ENCODE measurements at regions not wholly inside any gene's neighbourhood (a gene's known extent, or its start where the extent isn't known, plus 50 kb on each side); places are given as distances from the start of the nearest gene placed in this dataset.

DNA sequence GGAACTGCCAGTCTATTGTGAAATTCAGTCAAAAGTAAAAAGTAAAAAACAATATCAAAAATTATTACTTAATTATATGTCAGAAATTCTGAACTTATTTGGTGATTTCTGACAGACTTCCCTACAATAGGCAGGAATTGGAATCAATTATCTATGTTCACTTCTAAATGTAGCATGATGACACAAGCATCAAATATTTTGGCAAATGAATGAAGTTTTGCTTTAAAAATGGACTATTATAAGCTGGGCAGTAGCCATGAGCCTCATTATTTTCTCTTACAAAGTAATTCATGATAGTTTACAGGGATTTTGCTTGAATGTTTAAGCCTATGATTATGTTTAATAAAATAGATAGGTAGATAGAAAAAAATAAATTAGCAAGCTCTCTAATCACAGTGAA, 582.6 kb downstream of the SLITRK6 start:
- H3K9me3 ChIP-seq (ENCODE audit: control insufficient read depth, low read length), result no peaks in the 10 kb centered on the region
- no peak overlapping the region for H3K4me3 ChIP-seq (ENCODE audit: insufficient read depth, low read depth, low read length, poor library complexity, severe bottlenecking)
- no peaks in the 10 kb centered on the region for H3K36me3 ChIP-seq (ENCODE audit: control insufficient read depth, insufficient read depth, low read length)
- no peak overlapping the region for H3K27ac ChIP-seq (ENCODE audit: insufficient read depth, low read length, poor library complexity, severe bottlenecking)
- DNase-seq, result no peak
- H3K27me3 ChIP-seq (replicated peaks; ENCODE audit: control insufficient read depth, insufficient read depth, low read length, poor library complexity, severe bottlenecking), result no peaks in the 10 kb centered on the region
- H3K4me1 ChIP-seq (ENCODE audit: control insufficient read depth, insufficient read depth, low read length, poor library complexity, severe bottlenecking), result no peaks in the 10 kb centered on the region

DNA sequence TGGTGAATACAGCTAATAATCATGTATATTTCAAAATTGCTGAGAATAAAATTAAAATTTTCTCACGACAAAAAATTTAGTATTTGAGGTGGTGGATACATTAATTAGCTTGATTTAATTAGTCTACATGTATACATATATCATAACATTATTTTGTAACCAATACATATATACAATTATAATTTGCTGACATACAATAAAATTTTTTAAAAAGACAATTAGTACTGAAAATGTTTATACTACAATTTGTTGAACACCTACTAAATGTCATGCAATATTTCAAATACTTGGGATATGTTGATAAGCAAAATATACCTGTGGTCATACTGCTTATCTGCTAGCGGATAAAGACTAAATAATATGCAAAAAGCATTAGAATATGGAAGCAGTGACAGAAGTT, 586.5 kb downstream of the SLITRK6 start:
- Histone ChIP-seq H3K36me3 (ENCODE audit: control insufficient read depth, insufficient read depth, low read length) (no peaks in the 10 kb centered on the region), H3K4me1 (ENCODE audit: control insufficient read depth, insufficient read depth, low read length, poor library complexity, severe bottlenecking) (no peaks in the 10 kb centered on the region), H3K4me3 (ENCODE audit: insufficient read depth, low read depth, low read length, poor library complexity, severe bottlenecking) (no peak overlapping the region), H3K9me3 (ENCODE audit: control insufficient read depth, low read length) (no peaks in the 10 kb centered on the region), H3K27ac (ENCODE audit: insufficient read depth, low read length, poor library complexity, severe bottlenecking) (no peak overlapping the region), H3K27me3 (replicated peaks; ENCODE audit: control insufficient read depth, insufficient read depth, low read length, poor library complexity, severe bottlenecking) (no peaks in the 10 kb centered on the region)
- no peak for DNase-seq

DNA sequence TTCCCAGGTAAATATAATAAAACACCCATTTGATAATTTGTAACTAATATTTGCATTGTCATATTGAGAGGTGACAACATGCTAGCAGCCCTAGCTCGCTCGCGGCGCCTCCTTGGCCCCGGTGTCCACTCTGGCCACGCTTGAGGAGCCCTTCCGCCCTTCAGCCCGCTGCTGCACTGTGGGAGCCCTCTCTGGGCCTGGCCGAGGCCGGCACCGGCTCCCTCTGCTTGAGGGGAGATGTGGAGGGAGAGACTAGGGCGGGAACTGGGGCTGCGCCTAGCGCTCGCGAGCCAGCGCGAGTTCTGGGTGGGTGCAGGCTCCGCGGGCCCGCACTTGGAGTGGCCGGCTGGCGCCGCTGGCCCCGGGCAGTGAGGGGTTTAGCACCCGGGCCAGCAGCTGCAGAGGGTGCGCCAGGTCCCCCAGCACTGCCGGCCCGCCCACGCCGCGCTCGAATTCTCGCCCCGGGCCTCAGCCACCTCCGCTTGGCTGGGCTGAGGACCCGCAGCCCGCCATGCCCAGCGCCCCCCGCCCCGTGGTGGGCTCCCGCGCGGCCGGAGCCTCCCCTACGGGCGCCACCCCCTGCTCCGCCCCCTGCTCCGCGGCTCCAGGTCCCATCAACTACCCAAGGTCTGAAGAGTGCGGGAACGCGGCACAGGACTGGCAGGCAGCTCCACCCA, 594.4 kb downstream of the SLITRK6 start:
- no peaks in the 10 kb centered on the region for H3K36me3 ChIP-seq (ENCODE audit: control insufficient read depth, insufficient read depth, low read length)
- H3K27ac ChIP-seq (ENCODE audit: insufficient read depth, low read length, poor library complexity, severe bottlenecking), result no peak overlapping the region
- peaks cover 3% of the 10 kb centered on the region for H3K9me3 ChIP-seq (ENCODE audit: control insufficient read depth, low read length)
- H3K27me3 ChIP-seq (replicated peaks; ENCODE audit: control insufficient read depth, insufficient read depth, low read length, poor library complexity, severe bottlenecking), result no peaks in the 10 kb centered on the region
- no peak overlapping the region for H3K4me3 ChIP-seq (ENCODE audit: insufficient read depth, low read depth, low read length, poor library complexity, severe bottlenecking)
- DNase-seq, result no peak
- H3K4me1 ChIP-seq (ENCODE audit: control insufficient read depth, insufficient read depth, low read length, poor library complexity, severe bottlenecking), result no peaks in the 10 kb centered on the region

DNA sequence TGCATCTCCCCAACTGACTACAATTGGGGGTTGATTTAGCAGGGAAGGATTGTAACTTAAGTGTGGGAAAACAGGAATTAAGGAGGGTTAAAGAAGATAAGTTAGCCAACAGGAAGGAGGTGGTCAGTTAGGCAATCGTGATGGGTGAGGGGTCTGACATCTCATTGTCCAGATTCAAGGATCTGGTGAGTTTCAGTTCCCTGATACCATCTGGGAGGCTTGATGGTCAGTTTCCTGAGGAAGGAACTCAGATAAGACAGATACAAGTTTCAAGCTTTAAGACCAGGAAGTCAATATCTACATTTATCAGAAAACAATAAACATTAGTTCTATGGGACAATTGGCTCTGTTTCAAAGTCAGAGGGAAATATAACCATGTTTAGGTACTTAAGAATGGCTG, 601.8 kb downstream of the SLITRK6 start:
- Histone ChIP-seq H3K27ac (ENCODE audit: insufficient read depth, low read length, poor library complexity, severe bottlenecking) (no peak overlapping the region), H3K4me1 (ENCODE audit: control insufficient read depth, insufficient read depth, low read length, poor library complexity, severe bottlenecking) (no peaks in the 10 kb centered on the region), H3K36me3 (ENCODE audit: control insufficient read depth, insufficient read depth, low read length) (no peaks in the 10 kb centered on the region), H3K27me3 (replicated peaks; ENCODE audit: control insufficient read depth, insufficient read depth, low read length, poor library complexity, severe bottlenecking) (no peaks in the 10 kb centered on the region), H3K9me3 (ENCODE audit: control insufficient read depth, low read length) (no peaks in the 10 kb centered on the region), H3K4me3 (ENCODE audit: insufficient read depth, low read depth, low read length, poor library complexity, severe bottlenecking) (no peak overlapping the region)
- DNase-seq, result no peak

DNA sequence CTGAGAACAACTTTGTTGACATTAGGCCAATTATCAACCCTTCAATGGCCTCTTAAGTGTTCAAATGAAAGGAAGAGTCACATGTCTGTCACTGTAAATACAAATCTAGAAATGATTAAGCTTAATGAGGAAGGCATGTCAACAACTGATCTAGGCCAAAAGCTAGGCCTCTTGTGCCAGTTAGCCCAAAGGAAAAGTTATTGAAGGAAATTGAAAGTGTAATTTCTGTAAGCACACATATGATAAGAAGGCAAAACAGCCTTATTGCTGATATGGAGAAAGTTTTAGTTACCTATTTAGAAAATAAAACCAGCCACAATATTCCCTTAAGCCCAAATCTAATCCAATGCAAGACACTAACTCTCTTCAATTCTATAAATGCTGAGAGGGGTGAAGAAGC, 604.7 kb downstream of the SLITRK6 start:
- H3K27me3 ChIP-seq (replicated peaks; ENCODE audit: control insufficient read depth, insufficient read depth, low read length, poor library complexity, severe bottlenecking), result no peaks in the 10 kb centered on the region
- no peak overlapping the region for H3K27ac ChIP-seq (ENCODE audit: insufficient read depth, low read length, poor library complexity, severe bottlenecking)
- H3K36me3 ChIP-seq (ENCODE audit: control insufficient read depth, insufficient read depth, low read length), result no peaks in the 10 kb centered on the region
- no peaks in the 10 kb centered on the region for H3K9me3 ChIP-seq (ENCODE audit: control insufficient read depth, low read length)
- DNase-seq, result no peak
- H3K4me1 ChIP-seq (ENCODE audit: control insufficient read depth, insufficient read depth, low read length, poor library complexity, severe bottlenecking), result no peaks in the 10 kb centered on the region
- no peak overlapping the region for H3K4me3 ChIP-seq (ENCODE audit: insufficient read depth, low read depth, low read length, poor library complexity, severe bottlenecking)

DNA sequence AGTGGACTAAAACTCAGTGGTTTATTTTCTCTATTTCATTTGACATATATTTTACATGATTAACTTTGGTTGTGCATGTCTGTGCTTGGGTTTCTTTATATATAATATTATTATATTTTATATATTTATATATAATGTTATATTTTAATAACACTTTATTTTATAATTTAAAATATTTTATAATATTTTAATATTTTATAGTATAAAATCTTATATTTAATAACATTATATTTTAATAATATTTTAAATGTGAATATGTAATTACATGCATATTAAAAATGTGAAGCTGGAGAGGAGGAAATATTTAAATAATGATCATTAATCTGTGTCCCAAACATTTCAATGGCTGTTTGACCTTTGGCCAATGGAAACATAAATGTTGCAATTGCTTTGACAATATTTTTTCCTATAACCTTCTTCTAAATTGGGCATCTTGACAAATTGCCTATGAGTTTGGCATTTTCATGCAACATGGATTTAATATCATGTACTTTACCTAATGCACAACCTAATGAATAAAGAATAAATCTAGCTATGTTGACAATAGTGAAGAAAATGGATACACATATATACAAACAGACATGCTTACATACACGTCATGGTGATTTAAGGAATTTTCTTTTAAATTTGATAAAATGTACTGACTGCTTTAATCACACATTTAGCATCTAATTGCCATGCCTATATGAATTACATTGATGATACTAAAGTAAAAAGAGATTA, 607.1 kb downstream of the SLITRK6 start:
- no peak overlapping the region for H3K4me3 ChIP-seq (ENCODE audit: insufficient read depth, low read depth, low read length, poor library complexity, severe bottlenecking)
- no peaks in the 10 kb centered on the region for H3K27me3 ChIP-seq (replicated peaks; ENCODE audit: control insufficient read depth, insufficient read depth, low read length, poor library complexity, severe bottlenecking)
- no peaks in the 10 kb centered on the region for H3K9me3 ChIP-seq (ENCODE audit: control insufficient read depth, low read length)
- no peaks in the 10 kb centered on the region for H3K36me3 ChIP-seq (ENCODE audit: control insufficient read depth, insufficient read depth, low read length)
- no peak overlapping the region for H3K27ac ChIP-seq (ENCODE audit: insufficient read depth, low read length, poor library complexity, severe bottlenecking)
- no peaks in the 10 kb centered on the region for H3K4me1 ChIP-seq (ENCODE audit: control insufficient read depth, insufficient read depth, low read length, poor library complexity, severe bottlenecking)
- DNase-seq, result no peak

DNA sequence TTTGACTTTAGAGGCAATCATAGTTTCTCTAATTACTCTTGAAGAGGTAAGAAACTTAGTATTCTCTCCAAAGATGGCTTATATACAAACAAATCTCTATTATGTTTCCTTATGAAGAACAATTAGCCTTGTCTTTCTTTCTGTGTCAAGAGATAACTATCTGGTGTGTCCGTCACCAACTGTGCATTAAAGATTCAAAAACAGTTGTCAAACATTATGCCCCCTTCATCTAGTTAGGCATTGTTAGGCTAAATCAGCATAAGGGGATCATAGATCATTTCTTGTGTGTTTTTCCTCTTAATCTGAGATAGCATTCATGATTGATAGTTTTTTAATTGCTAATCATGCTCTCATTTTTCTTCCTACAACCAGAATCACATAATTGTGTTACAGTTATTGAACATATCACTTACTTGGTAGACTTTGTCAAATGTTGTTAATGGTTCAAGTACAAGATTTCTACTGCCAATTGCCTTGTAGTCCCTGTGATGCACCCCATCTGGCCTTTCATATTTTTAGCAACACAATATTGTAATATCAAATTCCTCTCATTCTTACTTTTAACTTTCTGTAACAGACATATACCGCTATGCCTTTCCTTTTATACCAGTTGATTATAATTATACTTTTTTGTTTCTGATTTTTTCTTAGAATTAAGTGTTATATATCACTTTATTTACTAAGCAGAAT, 612.7 kb downstream of the SLITRK6 start:
- Histone ChIP-seq H3K9me3 (ENCODE audit: control insufficient read depth, low read length) (no peaks in the 10 kb centered on the region), H3K4me1 (ENCODE audit: control insufficient read depth, insufficient read depth, low read length, poor library complexity, severe bottlenecking) (no peaks in the 10 kb centered on the region), H3K36me3 (ENCODE audit: control insufficient read depth, insufficient read depth, low read length) (no peaks in the 10 kb centered on the region), H3K4me3 (ENCODE audit: insufficient read depth, low read depth, low read length, poor library complexity, severe bottlenecking) (no peak overlapping the region), H3K27ac (ENCODE audit: insufficient read depth, low read length, poor library complexity, severe bottlenecking) (no peak overlapping the region), H3K27me3 (replicated peaks; ENCODE audit: control insufficient read depth, insufficient read depth, low read length, poor library complexity, severe bottlenecking) (no peaks in the 10 kb centered on the region)
- DNase-seq, result no peak

DNA sequence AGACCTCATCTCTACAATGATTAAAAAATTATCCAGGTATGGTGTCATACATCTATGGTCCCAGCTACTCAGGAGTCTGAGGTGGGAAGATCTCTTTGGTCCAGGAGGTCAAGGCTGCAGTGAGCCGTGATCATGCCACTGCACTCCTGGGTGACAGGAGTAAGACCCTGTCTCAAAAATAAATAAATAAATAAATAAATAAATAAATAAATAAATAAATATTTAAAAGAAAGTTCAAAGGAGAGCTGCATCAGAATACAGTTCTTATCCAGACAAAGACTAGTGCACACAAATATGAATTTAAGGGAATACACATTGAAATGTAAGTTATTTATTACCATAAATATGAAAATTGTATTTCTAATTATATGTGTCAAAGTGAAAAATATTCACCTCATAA, 624.9 kb downstream of the SLITRK6 start:
- Histone ChIP-seq H3K27ac (ENCODE audit: insufficient read depth, low read length, poor library complexity, severe bottlenecking) (no peak overlapping the region), H3K4me3 (ENCODE audit: insufficient read depth, low read depth, low read length, poor library complexity, severe bottlenecking) (no peak overlapping the region), H3K4me1 (ENCODE audit: control insufficient read depth, insufficient read depth, low read length, poor library complexity, severe bottlenecking) (no peaks in the 10 kb centered on the region), H3K9me3 (ENCODE audit: control insufficient read depth, low read length) (no peaks in the 10 kb centered on the region), H3K27me3 (replicated peaks; ENCODE audit: control insufficient read depth, insufficient read depth, low read length, poor library complexity, severe bottlenecking) (no peaks in the 10 kb centered on the region), H3K36me3 (ENCODE audit: control insufficient read depth, insufficient read depth, low read length) (no peaks in the 10 kb centered on the region)
- DNase-seq, result no peak

DNA sequence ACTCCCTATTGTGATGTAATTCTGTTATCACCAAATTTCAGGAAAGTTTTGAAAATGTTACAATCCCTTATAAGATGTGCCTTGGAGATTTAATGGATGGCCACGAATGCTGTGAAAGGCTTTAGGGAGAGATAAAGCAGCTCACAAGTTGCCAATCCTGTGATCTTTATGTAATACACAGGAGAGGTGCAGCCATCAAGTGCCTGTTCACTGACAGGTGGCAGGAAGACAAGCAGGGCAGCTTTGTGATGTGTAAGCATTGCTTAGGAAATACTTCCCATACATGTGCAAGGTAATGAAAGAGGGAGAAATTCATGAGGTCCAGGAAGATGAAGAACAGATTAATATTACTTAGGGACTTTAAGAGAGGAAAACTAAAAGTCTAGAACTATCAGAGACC, 628.8 kb downstream of the SLITRK6 start:
- H3K36me3 ChIP-seq (ENCODE audit: control insufficient read depth, insufficient read depth, low read length), result no peaks in the 10 kb centered on the region
- no peak overlapping the region for H3K4me3 ChIP-seq (ENCODE audit: insufficient read depth, low read depth, low read length, poor library complexity, severe bottlenecking)
- no peaks in the 10 kb centered on the region for H3K27me3 ChIP-seq (replicated peaks; ENCODE audit: control insufficient read depth, insufficient read depth, low read length, poor library complexity, severe bottlenecking)
- H3K9me3 ChIP-seq (ENCODE audit: control insufficient read depth, low read length), result no peaks in the 10 kb centered on the region
- no peak for DNase-seq
- H3K27ac ChIP-seq (ENCODE audit: insufficient read depth, low read length, poor library complexity, severe bottlenecking), result no peak overlapping the region
- no peaks in the 10 kb centered on the region for H3K4me1 ChIP-seq (ENCODE audit: control insufficient read depth, insufficient read depth, low read length, poor library complexity, severe bottlenecking)

DNA sequence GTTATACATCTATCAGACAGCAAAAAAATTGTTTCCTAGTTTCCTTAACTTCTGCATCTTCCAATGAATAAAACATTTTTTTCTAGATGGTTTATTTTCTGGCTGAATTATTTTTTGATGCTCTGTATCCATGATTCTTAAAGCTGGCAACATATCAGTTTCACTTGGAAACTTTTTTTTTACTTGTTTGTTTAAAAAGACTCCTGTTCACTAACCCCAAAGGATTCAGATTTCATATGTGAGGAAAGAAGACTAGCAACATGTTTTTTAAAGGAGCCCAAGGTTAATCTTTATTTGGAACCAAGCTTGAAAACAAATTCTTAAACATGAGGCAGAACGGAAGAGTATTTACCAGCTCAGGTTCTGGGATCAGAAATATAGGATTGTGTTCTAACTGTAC, 632.3 kb downstream of the SLITRK6 start:
- no peaks in the 10 kb centered on the region for H3K27me3 ChIP-seq (replicated peaks; ENCODE audit: control insufficient read depth, insufficient read depth, low read length, poor library complexity, severe bottlenecking)
- no peaks in the 10 kb centered on the region for H3K36me3 ChIP-seq (ENCODE audit: control insufficient read depth, insufficient read depth, low read length)
- no peak for DNase-seq
- no peaks in the 10 kb centered on the region for H3K4me1 ChIP-seq (ENCODE audit: control insufficient read depth, insufficient read depth, low read length, poor library complexity, severe bottlenecking)
- H3K9me3 ChIP-seq (ENCODE audit: control insufficient read depth, low read length), result no peaks in the 10 kb centered on the region
- H3K4me3 ChIP-seq (ENCODE audit: insufficient read depth, low read depth, low read length, poor library complexity, severe bottlenecking), result no peak overlapping the region
- no peak overlapping the region for H3K27ac ChIP-seq (ENCODE audit: insufficient read depth, low read length, poor library complexity, severe bottlenecking)
